HEK293 (cell line): ENCODE measurements at regions not wholly inside any gene's neighbourhood (a gene's known extent, or its start where the extent isn't known, plus 50 kb on each side); places are given as distances from the start of the nearest gene placed in this dataset.
A peak's percentile ranks its signal among the peaks of the same experiment; 100 is the strongest.

ENCODE experiments used
- BCL6B ChIP-seq: fragments of 450-650 bp; formaldehyde crosslinking; IDR thresholded peaks from 2 replicates; pipeline ENCODE4 v1.5.1; 2017; ENCODE audit warnings: missing biosample characterization, missing genetic modification characterization
- ELK4 ChIP-seq: IDR thresholded peaks from 2 replicates; pipeline ENCODE4 v1.6.1; 2011; ENCODE audit warnings: mild to moderate bottlenecking, low read depth, low read length, borderline replicate concordance
- WT1 ChIP-seq: fragments of 450-650 bp; formaldehyde crosslinking; IDR thresholded peaks from 2 replicates; pipeline ENCODE4 v1.5.1; 2016; ENCODE audit warnings: missing biosample characterization, missing genetic modification characterization
- ZBTB17 ChIP-seq: fragments of 450-650 bp; formaldehyde crosslinking; IDR thresholded peaks from 2 replicates; pipeline ENCODE4 v1.5.1; 2016; ENCODE audit warnings: missing biosample characterization, missing genetic modification characterization
- ZBTB20 ChIP-seq: fragments of 450-650 bp; formaldehyde crosslinking; IDR thresholded peaks from 2 replicates; pipeline ENCODE4 v1.5.1; 2016; ENCODE audit warnings: missing biosample characterization, missing genetic modification characterization
- ZBTB21 ChIP-seq: fragments of 450-650 bp; formaldehyde crosslinking; IDR thresholded peaks from 2 replicates; pipeline ENCODE4 v1.5.1; 2017; ENCODE audit warnings: missing biosample characterization, missing genetic modification characterization
- ZEB2 ChIP-seq: fragments of 450-650 bp; formaldehyde crosslinking; IDR thresholded peaks from 2 replicates; pipeline ENCODE4 v1.5.1; 2016; ENCODE audit warnings: missing biosample characterization, missing genetic modification characterization
- ZNF148 ChIP-seq: fragments of 450-650 bp; formaldehyde crosslinking; IDR thresholded peaks from 2 replicates; pipeline ENCODE4 v1.5.0; 2017; ENCODE audit warnings: missing biosample characterization, missing genetic modification characterization, borderline replicate concordance
- ZNF2 ChIP-seq: fragments of 450-650 bp; formaldehyde crosslinking; IDR thresholded peaks from 2 replicates; pipeline ENCODE4 v1.5.1; 2016; ENCODE audit warnings: missing biosample characterization, missing genetic modification characterization
- ZNF335 ChIP-seq: fragments of 450-650 bp; formaldehyde crosslinking; conservative IDR thresholded peaks from 2 replicates; pipeline ENCODE4 v1.5.1; 2016; ENCODE audit warnings: missing biosample characterization, missing genetic modification characterization
- ZNF341 ChIP-seq: fragments of 450-650 bp; formaldehyde crosslinking; IDR thresholded peaks from 2 replicates; pipeline ENCODE4; 2016; ENCODE audit warnings: low read depth, missing biosample characterization, missing genetic modification characterization
- ZNF449 ChIP-seq: fragments of 450-650 bp; formaldehyde crosslinking; IDR thresholded peaks from 2 replicates; pipeline ENCODE4 v1.5.1; 2017; ENCODE audit warnings: missing biosample characterization, mild to moderate bottlenecking, missing genetic modification characterization, moderate library complexity
- ZNF514 ChIP-seq: fragments of 450-650 bp; formaldehyde crosslinking; IDR thresholded peaks from 2 replicates; pipeline ENCODE4 v1.5.1; 2016; ENCODE audit warnings: missing biosample characterization, missing genetic modification characterization
- ZNF529 ChIP-seq: fragments of 450-650 bp; formaldehyde crosslinking; IDR thresholded peaks from 2 replicates; pipeline ENCODE4 v1.5.1; 2017; ENCODE audit warnings: missing genetic modification characterization, missing biosample characterization; ENCODE audit not compliant: insufficient replicate concordance
- ZNF544 ChIP-seq: fragments of 450-650 bp; formaldehyde crosslinking; IDR thresholded peaks from 2 replicates; pipeline ENCODE4 v1.5.0; 2017; ENCODE audit warnings: missing biosample characterization, missing genetic modification characterization
- ZNF600 ChIP-seq: fragments of 450-650 bp; formaldehyde crosslinking; IDR thresholded peaks from 2 replicates; pipeline ENCODE4 v1.5.1; 2016; ENCODE audit warnings: missing biosample characterization, missing genetic modification characterization
- ZNF629 ChIP-seq: fragments of 450-650 bp; formaldehyde crosslinking; IDR thresholded peaks from 2 replicates; pipeline ENCODE4 v1.5.1; 2017; ENCODE audit warnings: missing biosample characterization, missing genetic modification characterization
- ZNF645 ChIP-seq: fragments of 450-650 bp; formaldehyde crosslinking; IDR thresholded peaks from 2 replicates; pipeline ENCODE4; 2016; ENCODE audit warnings: missing biosample characterization, missing genetic modification characterization

GRCh38 chr6:27188061-27188884 lies 59.2 kb upstream of the PRSS16 start (continued):
- peak; percentile 61; the same call in 1 of the 2 replicates for TF ChIP-seq ZNF449 (tag by site-specific recombination)
- TF ChIP-seq ZNF529 (tag by site-specific recombination), result no peak
- peak; percentile 36; the same call in 1 of the 2 replicates for TF ChIP-seq ZEB2
- TF ChIP-seq ZBTB20 (tag by site-specific recombination), result peak; percentile 73; the same call in 1 of the 2 replicates
- TF ChIP-seq WT1 (tag by site-specific recombination), result peak; percentile 32; the same call in 1 of the 2 replicates
- no peak for TF ChIP-seq ZNF148 (tag by site-specific recombination)
- no peak for TF ChIP-seq ELK4
- 0 out of 2 replicates have a peak, but pooled peaks have one; percentile 50 for TF ChIP-seq ZNF341 (tag by site-specific recombination)
- TF ChIP-seq ZNF645 (tag by site-specific recombination), result no peak
- no peak for TF ChIP-seq ZNF514 (tag by site-specific recombination)
- peak; percentile 95 for TF ChIP-seq ZBTB17 (tag by site-specific recombination)
- TF ChIP-seq BCL6B (tag by site-specific recombination), result no peak
- peak; percentile 41; the same call in 1 of the 2 replicates for TF ChIP-seq ZNF2
- TF ChIP-seq ZNF600 (tag by site-specific recombination), result peak; percentile 67
- TF ChIP-seq ZBTB21 (tag by site-specific recombination), result 0 out of 2 replicates have a peak, but pooled peaks have one; percentile 30
- TF ChIP-seq ZNF629 (tag by site-specific recombination), result peak; percentile 43
- no peak for TF ChIP-seq ZNF544 (tag by site-specific recombination)
- peak; percentile 90 for TF ChIP-seq ZNF335
